T-cell (primary cell): ENCODE measurements at regions not wholly inside any gene's neighbourhood (a gene's known extent, or its start where the extent isn't known, plus 50 kb on each side); places are given as distances from the start of the nearest gene placed in this dataset.

Experiments used
- ATAC-seq, 4 experiments: fragments of 200-7000 bp in 3 of 4; fragments of 150-1000 bp in 1 of 4; cut with Tn5 transposase; replicated peaks in 1 of 4; 1 replicate in 3 of 4; 2 replicates in 1 of 4; pipeline ENCODE4 v1.10.0; 2021; ENCODE audit warnings: moderate library complexity in 3 of 4, mild to moderate bottlenecking in 2 of 4, moderate number of reproducible peaks in 1 of 4
- CTCF ChIA-PET, 2 donors: fragments of 300-600 bp; sonication (Branson Sonifier 250); formaldehyde crosslinking; loops; one replicate each; lab custom pipeline; 2022; ENCODE audit warnings: antibody characterized with exemption in 2 of 2; lab: Charles Lee
- POLR2A ChIA-PET, 2 donors: fragments of 300-600 bp; sonication (Branson Sonifier 250); formaldehyde crosslinking; loops; one replicate each; lab custom pipeline; 2022; ENCODE audit warnings: antibody characterized with exemption in 2 of 2; lab: Charles Lee
- DNase-seq, 35 experiments: peaks; one replicate each; pipeline versions ENCODE4 v3.0.0 to v3.0.0-alpha.2; 2013 to 2023
- H3K27ac ChIP-seq: one replicate; pipeline ENCODE4 v1.5.1; 2013; ENCODE audit warnings: low read length
- H3K27me3 ChIP-seq, 2 experiments: replicated peaks in 1 of 2; 1 replicate in 1 of 2; 2 replicates in 1 of 2; pipeline versions ENCODE4 v1.6.1 to v1.7.0; 2013; ENCODE audit warnings: low read length in 1 of 2, mixed read lengths in 1 of 2; ENCODE audit not compliant: control insufficient read depth in 2 of 2, insufficient read depth in 2 of 2; ENCODE audit errors: extremely low read depth in 1 of 2
- H3K36me3 ChIP-seq, 2 donors: 1 replicate in 1 of 2; 2 replicates in 1 of 2; pipeline versions ENCODE4 v1.6.1 to v1.7.0; 2013; ENCODE audit warnings: low read length in 1 of 2; ENCODE audit not compliant: control insufficient read depth in 2 of 2, insufficient read depth in 1 of 2; ENCODE audit errors: extremely low read depth in 1 of 2
- H3K4me1 ChIP-seq, 2 experiments: 1 replicate in 1 of 2; 2 replicates in 1 of 2; pipeline versions ENCODE4 v1.6.1 to v1.7.0; 2013; ENCODE audit warnings: low read length in 2 of 2, mixed read lengths in 1 of 2; ENCODE audit not compliant: insufficient read depth in 2 of 2, control insufficient read depth in 1 of 2; ENCODE audit errors: extremely low read depth in 1 of 2
- H3K4me3 ChIP-seq, 2 donors: 1 replicate in 1 of 2; 2 replicates in 1 of 2; pipeline versions ENCODE4 v1.5.1 to v1.7.0; 2013; ENCODE audit warnings: mild to moderate bottlenecking in 2 of 2, low read length in 1 of 2, moderate library complexity in 1 of 2; ENCODE audit not compliant: control insufficient read depth in 1 of 2; ENCODE audit errors: extremely low read depth in 1 of 2
- H3K9me3 ChIP-seq: 2 replicates; pipeline ENCODE4 v1.7.0; 2013
- H3K27ac Mint-ChIP-seq, 2 donors: one replicate each; pipeline ENCODE4 v1.8.0; 2020 to 2021; ENCODE audit warnings: mild to moderate bottlenecking in 2 of 2, mixed read lengths in 2 of 2
- H3K27me3 Mint-ChIP-seq, 2 donors: one replicate each; pipeline ENCODE4 v1.8.0; 2021 to 2022; ENCODE audit warnings: mixed read lengths in 2 of 2
- H3K36me3 Mint-ChIP-seq: one replicate; pipeline ENCODE4 v1.8.0; 2021; ENCODE audit warnings: mixed read lengths
- H3K4me1 Mint-ChIP-seq, 3 donors: one replicate each; pipeline ENCODE4 v1.8.0; 2020 to 2022; ENCODE audit warnings: mixed read lengths in 3 of 3, mild to moderate bottlenecking in 1 of 3
- H3K4me3 Mint-ChIP-seq, 3 donors: one replicate each; pipeline ENCODE4 v1.8.0; 2020 to 2022; ENCODE audit warnings: mild to moderate bottlenecking in 3 of 3, mixed read lengths in 3 of 3, moderate library complexity in 3 of 3
- H3K9me3 Mint-ChIP-seq, 3 donors: one replicate each; pipeline ENCODE4 v1.8.0; 2020 to 2022; ENCODE audit warnings: mixed read lengths in 3 of 3
- WGBS: methylation state at CpG from one replicate; pipeline ENCODE4 v1.1.5; 2013; ENCODE audit warnings: missing lambda C conversion rate; ENCODE audit not compliant: insufficient coverage; 5-methylcytosine and 5-hydroxymethylcytosine counted together

- Histone ChIP-seq H3K4me1 (no peaks in the 10 kb centered on the region), H3K4me3 (no peak overlapping the region), H3K27ac (no peak overlapping the region), H3K27me3 (peaks cover 0 to 7% of the 10 kb centered on the region in 2 experiments), H3K36me3 (no peaks in the 10 kb centered on the region), H3K9me3 (no peaks in the 10 kb centered on the region)
- Mint-ChIP-seq H3K36me3 (peaks cover 3% of the 10 kb centered on the region), H3K4me3 (no peak overlapping the region), H3K27me3 (peaks cover 9 to 12% of the 10 kb centered on the region in 2 donors), H3K27ac (no peak overlapping the region), H3K4me1 (no peaks in the 10 kb centered on the region), H3K9me3 (peaks cover 12 to 22% (median 17%) of the 10 kb centered on the region in 3 donors)
- ChIA-PET POLR2A (no interaction called here), CTCF (no interaction called here)
- no peak for DNase-seq
- ATAC-seq: no peak
- 21% methylated on average over 2 of the region's 9 CpGs for WGBS
Observed at GRCh38 chr10:29171717-29172116, 117.2 kb upstream of the LYZL1 start.

- H3K9me3 Mint-ChIP-seq: peaks cover 8 to 13% (median 10%) of the 10 kb centered on the region in 3 donors
- whole genome bisulfite sequencing: 64% methylated on average over 1 of the region's 2 CpGs
- H3K36me3 ChIP-seq: no peaks in the 10 kb centered on the region
- H3K4me1 Mint-ChIP-seq: no peaks in the 10 kb centered on the region
- ChIA-PET CTCF (no interaction called here), POLR2A (no interaction called here)
- H3K9me3 ChIP-seq: no peaks in the 10 kb centered on the region
- H3K27ac Mint-ChIP-seq: no peak overlapping the region
- no peaks in the 10 kb centered on the region for H3K4me1 ChIP-seq
- no peak for ATAC-seq
- H3K4me3 Mint-ChIP-seq: no peak overlapping the region
- H3K4me3 ChIP-seq: no peak overlapping the region
- peaks cover 0 to 7% of the 10 kb centered on the region in 2 experiments for H3K27me3 ChIP-seq
- peaks cover 3% of the 10 kb centered on the region for H3K36me3 Mint-ChIP-seq
- DNase-seq: no peak
- H3K27ac ChIP-seq: no peak overlapping the region
- H3K27me3 Mint-ChIP-seq: peaks cover 16% of the 10 kb centered on the region in 2 donors
Observed at GRCh38 chr10:29174389-29174788, 114.5 kb upstream of the LYZL1 start.

- Histone ChIP-seq H3K36me3 (no peaks in the 10 kb centered on the region), H3K27me3 (peaks cover 1 to 4% of the 10 kb centered on the region in 2 experiments), H3K27ac (no peak overlapping the region), H3K9me3 (no peaks in the 10 kb centered on the region), H3K4me1 (no peaks in the 10 kb centered on the region), H3K4me3 (no peak overlapping the region)
- WGBS: 10% methylated on average over 2 of the region's 7 CpGs
- ATAC-seq (no peak), DNase-seq (no peak)
- Mint-ChIP-seq H3K4me1 (no peaks in the 10 kb centered on the region), H3K27me3 (peaks cover 16 to 23% of the 10 kb centered on the region in 2 donors), H3K27ac (no peak overlapping the region), H3K36me3 (no peaks in the 10 kb centered on the region), H3K4me3 (no peak overlapping the region), H3K9me3 (peaks cover 0 to 4% (median 0%) of the 10 kb centered on the region in 3 donors)
- CTCF ChIA-PET: interaction anchor here in 1 of 2 donors (0.6 kb wide), 1 partner anchor 68 kb away, joined by 3 read pairs; no protein-coding TSS in a partner anchor
- POLR2A ChIA-PET: interaction anchor here in 1 of 2 donors (0.7 kb wide), 1 partner anchor 52 kb away, joined by 3 read pairs; no protein-coding TSS in a partner anchor
Observed at GRCh38 chr10:29176845-29177832, 111.7 kb upstream of the LYZL1 start.

GRCh38 chr10:29181936-29182335 is 106.9 kb upstream of the LYZL1 start:
- DNase-seq (no peak), ATAC-seq (no peak)
- Histone ChIP-seq H3K4me1 (no peaks in the 10 kb centered on the region), H3K36me3 (no peaks in the 10 kb centered on the region), H3K27me3 (peaks cover 2 to 5% of the 10 kb centered on the region in 2 experiments), H3K4me3 (no peak overlapping the region), H3K9me3 (no peaks in the 10 kb centered on the region), H3K27ac (no peak overlapping the region)
- Mint-ChIP-seq H3K4me3 (no peak overlapping the region), H3K27me3 (peaks cover 15 to 18% of the 10 kb centered on the region in 2 donors), H3K9me3 (no peaks in the 10 kb centered on the region), H3K4me1 (no peaks in the 10 kb centered on the region), H3K36me3 (no peaks in the 10 kb centered on the region), H3K27ac (no peak overlapping the region)
- no CpG with 5 or more reads among the region's 6 CpGs for WGBS
- ChIA-PET CTCF (no interaction called here), POLR2A (no interaction called here)

GRCh38 chr10:29183301-29183945 is 105.4 kb upstream of the LYZL1 start:
- WGBS: 100% methylated on average over 1 of the region's 6 CpGs
- Histone ChIP-seq H3K9me3 (no peaks in the 10 kb centered on the region), H3K27ac (no peak overlapping the region), H3K4me3 (no peak overlapping the region), H3K36me3 (no peaks in the 10 kb centered on the region), H3K27me3 (peaks cover 2 to 5% of the 10 kb centered on the region in 2 experiments), H3K4me1 (no peaks in the 10 kb centered on the region)
- ATAC-seq (no peak), DNase-seq (no peak)
- CTCF ChIA-PET: no interaction called here
- Mint-ChIP-seq H3K27ac (no peak overlapping the region), H3K4me1 (no peaks in the 10 kb centered on the region), H3K27me3 (peaks cover 13 to 15% of the 10 kb centered on the region in 2 donors), H3K36me3 (no peaks in the 10 kb centered on the region), H3K9me3 (peaks cover 0 to 3% (median 0%) of the 10 kb centered on the region in 3 donors), H3K4me3 (no peak overlapping the region)
- POLR2A ChIA-PET: no interaction called here

GRCh38 chr10:29184205-29185000 is 104.5 kb upstream of the LYZL1 start:
- Histone ChIP-seq H3K27me3 (peaks cover 2 to 9% of the 10 kb centered on the region in 2 experiments), H3K27ac (no peak overlapping the region), H3K4me3 (no peak overlapping the region), H3K36me3 (no peaks in the 10 kb centered on the region), H3K9me3 (no peaks in the 10 kb centered on the region), H3K4me1 (no peaks in the 10 kb centered on the region)
- H3K27ac Mint-ChIP-seq: no peak overlapping the region
- no peaks in the 10 kb centered on the region for H3K36me3 Mint-ChIP-seq
- POLR2A ChIA-PET: no interaction called here
- no peak overlapping the region for H3K4me3 Mint-ChIP-seq
- ATAC-seq: no peak
- H3K4me1 Mint-ChIP-seq: no peaks in the 10 kb centered on the region
- CTCF ChIA-PET: no interaction called here
- WGBS: 60% methylated on average over 1 of the region's 4 CpGs
- H3K9me3 Mint-ChIP-seq: peaks cover 0 to 3% (median 0%) of the 10 kb centered on the region in 3 donors
- H3K27me3 Mint-ChIP-seq: peaks cover 9 to 13% of the 10 kb centered on the region in 2 donors
- no peak for DNase-seq
